HEK293T (cell line): ENCODE measurements at regions not wholly inside any gene's neighbourhood (a gene's known extent, or its start where the extent isn't known, plus 50 kb on each side); places are given as distances from the start of the nearest gene placed in this dataset.

ENCODE experiments used
- BHLHE40 ChIP-seq: fragments of 450-650 bp; IDR thresholded peaks from 2 replicates; pipeline ENCODE4 v1.6.1; 2016; ENCODE audit warnings: mild to moderate bottlenecking, moderate library complexity, borderline replicate concordance
- CTBP1 ChIP-seq: fragments of 450-650 bp; IDR thresholded peaks from 2 replicates; pipeline ENCODE4 v1.6.1; 2016; ENCODE audit warnings: borderline replicate concordance
- ELF4 ChIP-seq: fragments of 450-650 bp; IDR thresholded peaks from 2 replicates; pipeline ENCODE4 v1.6.1; 2017; ENCODE audit warnings: antibody characterized with exemption
- FOXK2 ChIP-seq: fragments of 450-650 bp; IDR thresholded peaks from 2 replicates; pipeline ENCODE4 v1.6.1; 2016; ENCODE audit warnings: mild to moderate bottlenecking
- FOXM1 ChIP-seq: fragments of 450-650 bp; IDR thresholded peaks from 2 replicates; pipeline ENCODE4 v1.6.1; 2017; ENCODE audit warnings: mild to moderate bottlenecking, borderline replicate concordance
- NFRKB ChIP-seq: fragments of 450-650 bp; IDR thresholded peaks from 2 replicates; pipeline ENCODE4 v1.6.1; 2016; ENCODE audit warnings: mild to moderate bottlenecking, moderate library complexity
- SUZ12 ChIP-seq: fragments of 450-650 bp; IDR thresholded peaks from 2 replicates; pipeline ENCODE4 v1.6.1; 2016; ENCODE audit warnings: mild to moderate bottlenecking

DNA sequence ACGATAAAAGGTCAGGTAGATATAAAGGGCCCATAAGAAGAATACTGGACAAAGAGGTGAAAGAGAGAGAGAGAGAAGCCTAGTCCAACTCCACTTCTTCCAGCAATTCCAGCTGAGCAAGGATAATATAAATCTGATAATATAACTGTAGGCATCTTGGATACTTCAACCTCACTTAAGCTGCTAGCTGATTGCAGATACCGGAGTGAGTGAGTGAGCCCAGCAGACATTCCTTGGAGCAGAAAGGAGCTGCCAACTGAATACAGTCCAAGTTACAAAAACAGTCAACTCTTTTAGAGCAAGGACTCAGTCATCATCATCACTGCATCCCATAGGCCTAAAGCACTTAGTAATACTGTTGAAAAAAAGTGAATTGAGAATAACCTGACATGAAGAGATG lies 387.6 kb downstream of the SLITRK6 start:
- TF ChIP-seq ELF4 (no peak), NFRKB (no peak), FOXK2 (no peak), BHLHE40 (no peak), CTBP1 (no peak), SUZ12 (no peak), FOXM1 (no peak)
